ENCODE measurements at regions not wholly inside any gene's neighbourhood (a gene's known extent, or its start where the extent isn't known, plus 50 kb on each side); places are given as distances from the start of the nearest gene placed in this dataset.

- TF ChIP-seq CTCF (IDR thresholded peaks at IDR 0.05) (no peak), POLR2A (IDR thresholded peaks at IDR 0.05) (no peak), POLR2AphosphoS5 (IDR thresholded peaks at IDR 0.05; ENCODE audit: insufficient read depth in 1 of 2, low read depth in 1 of 2) (no peak)
Measured at GRCh38 chr18:26794230-26795101, 71.0 kb downstream of the AQP4 start.
